ENCODE measurements at regions not wholly inside any gene's neighbourhood (a gene's known extent, or its start where the extent isn't known, plus 50 kb on each side); places are given as distances from the start of the nearest gene placed in this dataset.

GRCh38 chr2:147015591-147015990, 829.2 kb upstream of the ACVR2A start:
- TF ChIP-seq POLR2A (IDR thresholded peaks at IDR 0.05): no peak
- TF ChIP-seq, protein P1, sequence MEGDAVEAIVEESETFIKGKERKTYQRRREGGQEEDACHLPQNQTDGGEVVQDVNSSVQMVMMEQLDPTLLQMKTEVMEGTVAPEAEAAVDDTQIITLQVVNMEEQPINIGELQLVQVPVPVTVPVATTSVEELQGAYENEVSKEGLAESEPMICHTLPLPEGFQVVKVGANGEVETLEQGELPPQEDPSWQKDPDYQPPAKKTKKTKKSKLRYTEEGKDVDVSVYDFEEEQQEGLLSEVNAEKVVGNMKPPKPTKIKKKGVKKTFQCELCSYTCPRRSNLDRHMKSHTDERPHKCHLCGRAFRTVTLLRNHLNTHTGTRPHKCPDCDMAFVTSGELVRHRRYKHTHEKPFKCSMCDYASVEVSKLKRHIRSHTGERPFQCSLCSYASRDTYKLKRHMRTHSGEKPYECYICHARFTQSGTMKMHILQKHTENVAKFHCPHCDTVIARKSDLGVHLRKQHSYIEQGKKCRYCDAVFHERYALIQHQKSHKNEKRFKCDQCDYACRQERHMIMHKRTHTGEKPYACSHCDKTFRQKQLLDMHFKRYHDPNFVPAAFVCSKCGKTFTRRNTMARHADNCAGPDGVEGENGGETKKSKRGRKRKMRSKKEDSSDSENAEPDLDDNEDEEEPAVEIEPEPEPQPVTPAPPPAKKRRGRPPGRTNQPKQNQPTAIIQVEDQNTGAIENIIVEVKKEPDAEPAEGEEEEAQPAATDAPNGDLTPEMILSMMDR (IDR thresholded peaks at IDR 0.05): no peak
